CD4-positive, alpha-beta T cell treated with Interleukin-4 for 4 hours (primary cell): ENCODE measurements at regions not wholly inside any gene's neighbourhood (a gene's known extent, or its start where the extent isn't known, plus 50 kb on each side); places are given as distances from the start of the nearest gene placed in this dataset.

Experiments
- DNase-seq: peaks from one replicate; pipeline ENCODE4 v3.0.0-alpha.2; 2020

- DNase-seq, result no peak
Observed at GRCh38 chr4:43837604-43838003, 611.0 kb downstream of the KCTD8 start.

GRCh38 chr4:43842594-43842993, 606.0 kb downstream of the KCTD8 start:
- no peak for DNase-seq

- DNase-seq, result no peak
Observed at GRCh38 chr4:43843501-43843900, 605.1 kb downstream of the KCTD8 start.

- DNase-seq, result no peak
Observed at GRCh38 chr4:43846111-43846587, 602.5 kb downstream of the KCTD8 start.

- no peak for DNase-seq
Observed at GRCh38 chr4:43853565-43854264, 594.9 kb downstream of the KCTD8 start.

GRCh38 chr4:43855283-43855682, 593.3 kb downstream of the KCTD8 start:
- no peak for DNase-seq

GRCh38 chr4:43864616-43865146, 583.9 kb downstream of the KCTD8 start:
- no peak for DNase-seq

GRCh38 chr4:43867908-43868307, 580.7 kb downstream of the KCTD8 start:
- DNase-seq, result no peak

- DNase-seq, result no peak
Observed at GRCh38 chr4:43875655-43876054, 573.0 kb downstream of the KCTD8 start.

- DNase-seq, result no peak
Observed at GRCh38 chr4:43882470-43882869, 566.1 kb downstream of the KCTD8 start.

GRCh38 chr4:43886196-43886595, 562.4 kb downstream of the KCTD8 start:
- DNase-seq, result no peak

GRCh38 chr4:43898836-43899235, 549.8 kb downstream of the KCTD8 start:
- no peak for DNase-seq

- DNase-seq, result no peak
Observed at GRCh38 chr4:43903456-43903855, 545.2 kb downstream of the KCTD8 start.

GRCh38 chr4:43918377-43918776, 530.2 kb downstream of the KCTD8 start:
- DNase-seq, result no peak

GRCh38 chr4:43932448-43932847, 516.2 kb downstream of the KCTD8 start:
- DNase-seq, result no peak

GRCh38 chr4:43943998-43944397, 504.6 kb downstream of the KCTD8 start:
- DNase-seq, result no peak

- DNase-seq, result no peak
Observed at GRCh38 chr4:43959976-43960375, 488.6 kb downstream of the KCTD8 start.

GRCh38 chr4:43968011-43968410, 480.6 kb downstream of the KCTD8 start:
- no peak for DNase-seq

- no peak for DNase-seq
Observed at GRCh38 chr4:43983610-43984009, 465.0 kb downstream of the KCTD8 start.

- no peak for DNase-seq
Observed at GRCh38 chr4:43987331-43987944, 461.2 kb downstream of the KCTD8 start.

GRCh38 chr4:43990551-43990950, 458.1 kb downstream of the KCTD8 start:
- no peak for DNase-seq

GRCh38 chr4:43990963-43991362, 457.6 kb downstream of the KCTD8 start:
- no peak for DNase-seq

GRCh38 chr4:43992552-43992951, 456.1 kb downstream of the KCTD8 start:
- DNase-seq, result no peak

GRCh38 chr4:43993196-43993902, 455.3 kb downstream of the KCTD8 start:
- no peak for DNase-seq
